GM12873 (cell line): ENCODE measurements at regions not wholly inside any gene's neighbourhood (a gene's known extent, or its start where the extent isn't known, plus 50 kb on each side); places are given as distances from the start of the nearest gene placed in this dataset.
A peak's percentile ranks its signal among the peaks of the same experiment; 100 is the strongest.

Experiments used
- TF ChIP-seq, protein P1 (sequence below): IDR thresholded peaks from 2 replicates; pipeline ENCODE4 v1.5.1; 2012; ENCODE audit warnings: low read depth, mild to moderate bottlenecking, moderate library complexity, low read length, control low read depth; ENCODE audit not compliant: insufficient read depth; ENCODE audit errors: missing control alignments

DNA sequence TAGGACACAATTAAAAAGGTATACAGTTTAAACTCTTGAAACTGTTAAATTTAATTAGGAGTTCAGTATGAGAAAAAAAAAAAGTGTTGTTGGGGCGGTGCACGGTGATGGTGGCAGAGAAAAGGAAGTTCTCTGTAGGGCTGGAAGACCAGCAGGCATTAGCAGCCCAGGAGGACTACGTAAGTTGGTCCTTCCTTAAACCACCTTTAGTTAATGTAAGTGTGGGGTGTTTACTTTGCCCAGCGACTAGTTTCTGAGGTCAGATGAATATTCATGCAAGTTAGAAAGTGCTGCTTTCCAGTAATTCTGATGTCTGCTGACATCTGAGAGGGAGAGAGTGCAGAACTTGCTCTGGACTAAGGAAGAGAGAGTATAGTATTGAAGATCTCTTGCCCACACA, 54.9 kb downstream of the NKX2-1 start:
- TF ChIP-seq, protein P1, sequence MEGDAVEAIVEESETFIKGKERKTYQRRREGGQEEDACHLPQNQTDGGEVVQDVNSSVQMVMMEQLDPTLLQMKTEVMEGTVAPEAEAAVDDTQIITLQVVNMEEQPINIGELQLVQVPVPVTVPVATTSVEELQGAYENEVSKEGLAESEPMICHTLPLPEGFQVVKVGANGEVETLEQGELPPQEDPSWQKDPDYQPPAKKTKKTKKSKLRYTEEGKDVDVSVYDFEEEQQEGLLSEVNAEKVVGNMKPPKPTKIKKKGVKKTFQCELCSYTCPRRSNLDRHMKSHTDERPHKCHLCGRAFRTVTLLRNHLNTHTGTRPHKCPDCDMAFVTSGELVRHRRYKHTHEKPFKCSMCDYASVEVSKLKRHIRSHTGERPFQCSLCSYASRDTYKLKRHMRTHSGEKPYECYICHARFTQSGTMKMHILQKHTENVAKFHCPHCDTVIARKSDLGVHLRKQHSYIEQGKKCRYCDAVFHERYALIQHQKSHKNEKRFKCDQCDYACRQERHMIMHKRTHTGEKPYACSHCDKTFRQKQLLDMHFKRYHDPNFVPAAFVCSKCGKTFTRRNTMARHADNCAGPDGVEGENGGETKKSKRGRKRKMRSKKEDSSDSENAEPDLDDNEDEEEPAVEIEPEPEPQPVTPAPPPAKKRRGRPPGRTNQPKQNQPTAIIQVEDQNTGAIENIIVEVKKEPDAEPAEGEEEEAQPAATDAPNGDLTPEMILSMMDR, result no peak

DNA sequence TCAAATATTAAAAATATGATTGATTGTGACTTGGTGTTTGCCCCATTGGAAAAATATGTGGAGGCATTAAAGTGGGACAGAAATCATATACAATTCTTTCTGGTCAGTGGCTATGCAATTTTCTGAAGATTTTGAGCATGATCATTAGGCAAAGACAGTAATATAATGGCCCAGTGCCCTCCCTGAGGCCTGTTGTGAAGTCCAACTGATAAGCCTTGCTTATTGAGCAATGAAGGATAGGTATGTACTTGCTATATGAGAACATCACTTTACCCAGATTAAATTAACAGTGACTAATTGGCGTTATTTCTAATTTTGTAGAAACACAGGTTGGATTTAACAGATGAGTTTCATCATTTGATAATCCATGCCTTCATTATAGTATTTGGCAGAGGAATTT, 57.1 kb downstream of the NKX2-1 start:
- TF ChIP-seq, protein P1, result no peak

DNA sequence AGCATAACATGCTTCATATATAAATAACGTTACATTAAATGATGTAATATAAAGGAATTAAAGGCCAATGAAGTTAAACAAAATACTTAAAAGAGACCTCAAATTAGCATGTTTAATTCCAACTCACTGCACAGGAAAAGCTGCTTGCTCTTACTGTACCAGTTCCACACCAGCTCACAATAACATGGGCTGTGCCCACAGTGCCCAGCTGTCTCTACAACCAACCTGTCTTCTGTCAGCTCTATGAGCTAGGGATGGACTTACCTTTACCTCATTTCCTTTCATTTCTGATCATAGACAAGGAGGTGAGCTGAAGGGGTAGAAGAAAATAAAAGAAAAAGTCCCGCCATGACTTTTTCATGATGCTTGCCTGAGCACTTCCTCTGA, 64.8 kb downstream of the NKX2-1 start:
- TF ChIP-seq, protein P1, result no peak

DNA sequence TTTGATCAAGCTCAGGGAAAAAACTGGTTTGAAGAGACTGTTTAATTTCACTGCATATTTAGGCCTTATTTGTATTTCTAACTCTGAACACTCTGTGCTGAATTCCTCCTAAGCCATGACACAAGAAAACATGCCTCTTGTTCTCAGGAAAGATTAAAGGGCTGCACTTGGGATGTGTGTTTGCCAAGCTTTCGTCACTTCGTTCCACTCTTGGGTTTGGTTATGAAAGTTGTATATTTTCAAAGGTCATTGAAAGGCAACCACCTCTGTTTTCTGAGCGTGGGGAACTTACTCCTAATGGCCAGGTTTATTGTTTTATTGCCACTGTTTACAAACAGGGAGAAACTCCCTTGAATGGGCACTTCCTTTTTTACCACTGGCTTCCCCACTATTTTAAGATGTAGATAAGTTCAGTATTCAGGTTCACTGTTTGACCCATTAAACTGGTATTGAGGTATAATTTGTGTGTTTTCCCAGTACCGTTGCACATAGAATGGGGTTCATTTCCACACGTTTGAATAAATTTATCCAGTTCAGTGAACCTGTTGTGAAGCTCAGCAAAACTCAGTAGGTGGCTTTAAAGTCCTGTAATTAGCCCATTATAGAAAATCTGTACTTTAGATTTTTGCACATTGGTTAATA, 65.3 kb downstream of the NKX2-1 start:
- TF ChIP-seq, protein P1, result no peak

DNA sequence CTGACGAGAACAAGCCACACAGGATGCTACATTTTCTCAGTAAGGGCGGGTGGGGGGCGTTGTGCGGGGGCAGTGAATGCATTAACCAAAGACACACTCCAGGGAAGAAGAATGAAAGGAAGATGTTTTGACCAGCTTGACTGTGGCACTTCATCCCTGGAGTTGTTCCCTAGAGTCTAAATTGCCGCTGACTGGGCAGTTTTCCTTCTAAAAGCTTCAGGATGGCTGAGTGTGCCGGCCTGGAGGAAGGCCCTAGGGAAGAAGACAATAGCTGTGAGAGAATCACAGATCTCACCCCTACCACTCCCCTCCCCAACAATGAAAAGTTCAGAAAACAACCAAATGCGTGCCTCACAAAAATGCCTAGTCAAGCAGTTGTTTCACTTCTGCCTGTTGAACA, 67.2 kb downstream of the NKX2-1 start:
- TF ChIP-seq, protein P1, result no peak

DNA sequence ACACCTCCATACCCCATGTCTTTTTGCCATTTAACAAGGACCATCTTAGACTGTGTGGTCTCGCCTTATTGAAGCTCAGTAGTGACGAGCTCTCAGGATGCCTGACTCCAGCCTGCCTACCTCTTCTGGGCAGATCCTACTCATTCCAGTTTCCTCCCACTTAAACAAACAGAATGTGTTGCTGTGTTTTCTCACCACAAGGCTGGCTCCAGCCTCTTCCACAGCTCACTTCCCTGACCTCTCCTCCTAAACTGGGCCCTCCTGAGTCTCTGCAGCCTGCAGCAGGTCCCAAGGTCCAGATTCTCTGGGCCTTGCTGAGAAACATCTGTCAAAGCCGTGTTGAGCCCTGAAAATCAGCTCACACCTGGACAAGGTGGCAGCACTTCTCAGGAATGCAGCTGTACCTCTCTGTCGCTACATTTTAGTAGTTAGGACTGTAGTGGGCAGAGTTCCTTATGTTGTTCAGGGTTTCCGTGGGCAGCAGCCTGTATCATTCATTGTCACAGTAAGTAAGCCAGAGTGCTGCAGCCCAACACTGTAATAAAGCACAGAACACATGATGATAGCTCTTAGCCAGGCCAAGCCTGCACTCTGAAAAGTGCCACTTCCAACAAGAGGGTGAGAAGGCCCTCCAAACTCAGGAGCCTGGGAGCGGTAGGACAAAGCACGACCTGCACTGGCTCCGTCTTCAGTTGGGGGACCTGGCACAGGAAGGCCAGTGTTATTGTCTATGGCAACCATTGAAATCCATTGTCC, 68.5 kb downstream of the NKX2-1 start:
- TF ChIP-seq, protein P1, result no peak

DNA sequence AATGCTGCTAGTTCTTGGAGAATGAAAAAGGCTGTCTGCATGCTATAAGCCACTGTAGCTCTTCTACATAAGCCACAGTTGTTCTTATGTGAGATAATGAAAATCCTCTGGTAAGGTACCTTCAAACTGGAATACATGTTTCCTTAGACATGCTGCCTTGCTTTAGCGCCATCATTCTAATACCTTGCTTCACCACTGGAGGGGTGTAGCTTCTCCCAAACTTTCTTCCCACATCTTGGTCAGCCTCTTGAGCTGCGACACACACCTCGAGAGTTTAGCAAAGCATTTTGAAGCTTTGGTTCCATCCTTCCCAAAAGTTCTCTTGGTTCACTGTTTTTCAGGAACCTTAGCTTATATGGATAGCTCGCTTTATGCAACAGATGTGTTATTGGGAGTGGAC, 69.5 kb downstream of the NKX2-1 start:
- TF ChIP-seq, protein P1, result peak; percentile 19
